Adrenal gland (tissue), 5 donors: ENCODE measurements at regions not wholly inside any gene's neighbourhood (a gene's known extent, or its start where the extent isn't known, plus 50 kb on each side); places are given as distances from the start of the nearest gene placed in this dataset.

Experiments used
- CTCF ChIP-seq, 6 experiments: fragments of 450-650 bp in 4 of 6; fragments of 200-600 bp in 2 of 6; sonication (generic) in 1 of 6; IDR thresholded peaks; 1 replicate in 5 of 6; 2 replicates in 1 of 6; pipeline versions ENCODE4 v1.5.1 to v1.8.0; 2016 to 2021; ENCODE audit warnings: antibody characterized with exemption in 6 of 6, mild to moderate bottlenecking in 2 of 6, moderate library complexity in 1 of 6
- POLR2A ChIP-seq, 2 donors: fragments of 450-650 bp; IDR thresholded peaks; one replicate each; pipeline ENCODE4 v1.6.1; 2017; ENCODE audit warnings: antibody characterized with exemption in 2 of 2, mild to moderate bottlenecking in 2 of 2, moderate library complexity in 1 of 2
- donor health status: DM: no; HTN: no; CAD: no.

GRCh38 chr1:87595384-87595781 is 266.7 kb downstream of the LMO4 start:
- no peak for TF ChIP-seq CTCF (IDR thresholded peaks at IDR 0.05)
- TF ChIP-seq POLR2A (IDR thresholded peaks at IDR 0.05) = no peak
